Esophagus muscularis mucosa (tissue), 4 donors: ENCODE measurements at regions not wholly inside any gene's neighbourhood (a gene's known extent, or its start where the extent isn't known, plus 50 kb on each side); places are given as distances from the start of the nearest gene placed in this dataset.
"Not testable (repeated sequence)": the region's sequence is repeated elsewhere in the genome, so short reads cannot be mapped to it uniquely, and the experiment has no call there.

Experiments used
- DNase-seq: peaks from one replicate; pipeline ENCODE4 v3.0.0-alpha.2; 2017; ENCODE audit errors: extremely low spot score
- H3K27ac ChIP-seq, 4 donors: fragments of 200-600 bp; sonication (generic); replicated peaks in 1 of 4; 1 replicate in 3 of 4; 2 replicates in 1 of 4; pipeline ENCODE4 v1.5.1; 2016 to 2019; ENCODE audit warnings: mild to moderate bottlenecking in 1 of 4
- H3K27me3 ChIP-seq, 4 donors: fragments of 200-600 bp; sonication (generic); one replicate each; pipeline versions ENCODE4 v1.5.1 to v1.6.0; 2016 to 2019
- H3K36me3 ChIP-seq, 4 donors: fragments of 200-600 bp; sonication (generic); one replicate each; pipeline ENCODE4 v1.5.1; 2016 to 2019
- H3K4me1 ChIP-seq, 4 donors: fragments of 200-600 bp; sonication (generic); one replicate each; pipeline ENCODE4 v1.5.1; 2016 to 2019
- H3K4me3 ChIP-seq, 4 donors: fragments of 200-600 bp; sonication (generic); 1 replicate in 2 of 4; 2 replicates in 2 of 4; pipeline ENCODE4 v1.5.1; 2016 to 2019; ENCODE audit warnings: mild to moderate bottlenecking in 4 of 4, moderate library complexity in 1 of 4
- H3K9me3 ChIP-seq, 4 donors: fragments of 200-600 bp; sonication (generic); 1 replicate in 3 of 4; 2 replicates in 1 of 4; pipeline ENCODE4 v1.5.1; 2016 to 2019
- WGBS: methylation state at CpG from one replicate; pipeline ENCODE4 v1.1.5; 2018; 5-methylcytosine and 5-hydroxymethylcytosine counted together
- intact Hi-C: fragments of 100-400 bp; cut with DNase I; formaldehyde crosslinking; loops from one replicate; pipeline ENCODE4 v1.15.1; 2023

DNA sequence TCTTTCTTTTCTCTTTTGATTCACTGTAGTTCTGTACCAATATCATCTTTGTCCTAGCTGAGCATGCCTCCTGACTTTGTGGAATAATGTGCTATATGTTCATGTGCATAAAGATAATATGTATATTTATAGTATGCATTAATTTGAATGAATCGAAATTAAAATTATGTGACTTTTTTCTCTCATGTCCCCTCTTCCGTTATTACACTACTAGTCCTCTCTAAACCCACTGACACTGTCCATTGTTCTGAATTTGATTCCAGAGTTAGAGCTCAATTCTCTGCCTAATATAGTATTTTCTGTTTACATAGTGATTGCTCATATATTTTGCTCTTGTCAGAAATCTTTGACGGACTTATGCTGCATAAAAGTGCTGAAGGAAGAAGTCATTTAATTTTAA lies 53.9 kb upstream of the BDP1 start:
- intact Hi-C loops, H3K27ac ChIP-seq, DNase-seq, H3K4me3 ChIP-seq, H3K4me1 ChIP-seq, H3K9me3 ChIP-seq, H3K27me3 ChIP-seq, H3K36me3 ChIP-seq: not testable (repeated sequence)
- WGBS, result 58% methylated on average over 3 of the region's 3 CpGs

GRCh38 chr5:71404441-71404840 lies 51.0 kb upstream of the BDP1 start:
- WGBS, result 59% methylated on average over 5 of the region's 5 CpGs
- H3K36me3 ChIP-seq, result not testable (repeated sequence)

GRCh38 chr5:71404936-71405335 lies 50.5 kb upstream of the BDP1 start:
- H3K9me3 ChIP-seq, H3K4me3 ChIP-seq, H3K36me3 ChIP-seq, DNase-seq, H3K27me3 ChIP-seq, H3K27ac ChIP-seq, intact Hi-C loops, H3K4me1 ChIP-seq: not testable (repeated sequence)
- WGBS, result 89% methylated on average over 2 of the region's 2 CpGs

More at GRCh38 chr5:71404441-71404840, 51.0 kb upstream of the BDP1 start:
- H3K27me3 ChIP-seq, H3K4me3 ChIP-seq, intact Hi-C loops, DNase-seq, H3K9me3 ChIP-seq, H3K27ac ChIP-seq, H3K4me1 ChIP-seq: not testable (repeated sequence)
